Upper lobe of left lung (tissue), 6 donors: ENCODE measurements at regions not wholly inside any gene's neighbourhood (a gene's known extent, or its start where the extent isn't known, plus 50 kb on each side); places are given as distances from the start of the nearest gene placed in this dataset.
A peak's percentile ranks its signal among the peaks of the same experiment; 100 is the strongest.

Experiments
- ATAC-seq, 2 donors: fragments of 200-7000 bp; cut with Tn5 transposase; one replicate each; pipeline ENCODE4 v1.9.1; 2022; ENCODE audit warnings: mild to moderate bottlenecking in 2 of 2, moderate library complexity in 2 of 2; ENCODE audit not compliant: low FRiP score in 2 of 2
- DNase-seq, 2 donors: peaks; one replicate each; pipeline ENCODE4 v3.0.0-alpha.2; 2019 to 2020
- H3K27ac ChIP-seq, 4 donors: fragments of 200-600 bp; sonication (generic); one replicate each; pipeline ENCODE4 v1.5.1; 2016 to 2019
- H3K27me3 ChIP-seq, 4 donors: fragments of 200-600 bp; sonication (generic); one replicate each; pipeline ENCODE4 v1.5.1; 2017 to 2019
- H3K36me3 ChIP-seq, 4 donors: fragments of 200-600 bp; sonication (generic); one replicate each; pipeline ENCODE4 v1.5.1; 2016 to 2019
- H3K4me1 ChIP-seq, 4 donors: fragments of 200-600 bp; sonication (generic); one replicate each; pipeline ENCODE4 v1.5.1; 2018 to 2019
- H3K4me3 ChIP-seq, 4 donors: fragments of 200-600 bp; sonication (generic); one replicate each; pipeline ENCODE4 v1.5.1; 2017 to 2019; ENCODE audit warnings: mild to moderate bottlenecking in 2 of 4, moderate library complexity in 1 of 4
- H3K9me3 ChIP-seq, 4 donors: fragments of 200-600 bp; sonication (generic); one replicate each; pipeline ENCODE4 v1.5.1; 2018 to 2019
- CTCF ChIP-seq, 6 experiments: fragments of 450-650 bp in 4 of 6; fragments of 200-600 bp in 2 of 6; sonication (generic) in 2 of 6; IDR thresholded peaks; one replicate each; pipeline ENCODE4 v1.5.1; 2016 to 2019; ENCODE audit warnings: antibody characterized with exemption in 6 of 6
- EP300 ChIP-seq, 4 donors: sonication (generic); formaldehyde crosslinking; IDR thresholded peaks; one replicate each; pipeline ENCODE4 v1.5.1; 2017; ENCODE audit warnings: antibody characterized with exemption in 4 of 4, control low read depth in 2 of 4
- POLR2A ChIP-seq, 4 donors: fragments of 450-650 bp; IDR thresholded peaks; one replicate each; pipeline ENCODE4 v1.5.1; 2016 to 2017; ENCODE audit warnings: antibody characterized with exemption in 4 of 4, mild to moderate bottlenecking in 2 of 4
- POLR2AphosphoS5 ChIP-seq, 2 donors: sonication (generic); formaldehyde crosslinking; IDR thresholded peaks; one replicate each; pipeline ENCODE4 v1.5.1; 2017; ENCODE audit warnings: antibody characterized with exemption in 2 of 2
- WGBS, 2 donors: methylation state at CpG; one replicate each; pipeline ENCODE4 v1.1.5; 2017 to 2018; 5-methylcytosine and 5-hydroxymethylcytosine counted together
- donor health status: DM: no; HTN: no; CAD: no; lungs with moderate emphysema.
- donor health status: DM: no; HTN: yes; CAD: no; lungs with severe emphysema.

DNA sequence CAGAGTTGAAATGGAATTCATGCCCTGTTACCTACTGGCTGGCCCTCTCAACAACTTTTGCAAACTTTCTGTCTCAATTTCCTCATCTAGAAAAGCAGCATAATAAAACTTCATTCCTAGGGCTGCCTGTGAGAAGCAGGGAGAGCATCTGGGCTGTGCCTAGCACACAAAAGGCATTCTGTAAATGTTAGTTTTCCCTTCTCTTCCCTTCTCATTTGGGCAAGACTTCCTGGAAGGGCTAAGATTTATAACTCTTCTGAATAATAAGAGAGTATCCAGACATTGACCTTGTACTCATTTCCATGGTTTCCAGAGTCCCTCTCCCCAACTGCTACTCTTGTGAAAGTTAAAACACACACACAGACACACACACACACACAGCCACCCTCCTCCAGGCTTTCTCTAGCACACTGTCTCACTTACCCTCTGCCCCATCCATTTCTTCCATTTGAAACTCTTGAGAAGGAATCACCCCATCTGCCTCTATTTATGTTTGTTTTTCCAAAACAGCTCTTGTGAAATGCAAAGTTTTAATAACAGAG, 302.1 kb downstream of the SMAD2 start:
- Histone ChIP-seq H3K36me3 (no peaks in the 10 kb centered on the region), H3K4me1 (peaks cover 0 to 13% (median 6%) of the 10 kb centered on the region in 4 donors), H3K27ac (no peak overlapping the region), H3K27me3 (no peaks in the 10 kb centered on the region), H3K9me3 (no peaks in the 10 kb centered on the region), H3K4me3 (no peak overlapping the region)
- no peak for ATAC-seq
- DNase-seq = no peak
- TF ChIP-seq CTCF (IDR thresholded peaks at IDR 0.05) (no peak), EP300 (IDR thresholded peaks at IDR 0.05) (no peak), POLR2AphosphoS5 (IDR thresholded peaks at IDR 0.05) (no peak), POLR2A (IDR thresholded peaks at IDR 0.05) (no peak)

DNA sequence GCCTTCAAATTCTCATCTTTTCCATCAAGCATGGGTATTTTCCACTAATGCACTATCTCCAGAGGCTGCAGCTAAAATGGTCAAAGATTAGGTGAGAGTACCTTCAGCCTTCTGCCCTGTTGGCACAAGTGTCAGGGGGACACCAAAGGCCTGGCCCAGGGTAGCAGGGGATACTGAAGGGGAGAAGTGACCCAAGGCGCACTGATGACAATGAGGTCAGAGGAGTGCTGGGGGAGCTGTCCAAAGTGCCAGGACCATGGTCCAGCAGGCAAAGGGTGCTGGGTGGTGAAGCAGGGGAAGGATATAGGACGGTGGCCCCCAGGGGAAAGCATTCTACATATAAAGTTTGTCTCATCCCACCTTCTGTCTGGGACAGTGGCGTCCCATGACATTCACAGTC, 303.4 kb downstream of the SMAD2 start:
- 64 to 90% methylated on average over 3 of the region's 3 CpGs for WGBS, 2 donors
- Histone ChIP-seq H3K27me3 (no peaks in the 10 kb centered on the region), H3K4me1 (no peaks in the 10 kb centered on the region), H3K36me3 (no peaks in the 10 kb centered on the region), H3K9me3 (no peaks in the 10 kb centered on the region), H3K4me3 (no peak overlapping the region), H3K27ac (no peak overlapping the region)
- no peak for TF ChIP-seq POLR2A (IDR thresholded peaks at IDR 0.05)
- TF ChIP-seq EP300 (IDR thresholded peaks at IDR 0.05) = no peak
- TF ChIP-seq POLR2AphosphoS5 (IDR thresholded peaks at IDR 0.05) = no peak
- no peak for TF ChIP-seq CTCF (IDR thresholded peaks at IDR 0.05)
- no peak for DNase-seq
- peak in 1 of 2 donors; percentile 14 for ATAC-seq

GRCh38 chr18:47619771-47620448, 310.5 kb downstream of the SMAD2 start:
- no peaks in the 10 kb centered on the region for H3K36me3 ChIP-seq
- H3K4me1 ChIP-seq = no peaks in the 10 kb centered on the region
- no peak overlapping the region for H3K4me3 ChIP-seq
- H3K9me3 ChIP-seq = no peaks in the 10 kb centered on the region
- no peak for DNase-seq
- no peak overlapping the region for H3K27ac ChIP-seq
- H3K27me3 ChIP-seq = no peaks in the 10 kb centered on the region
- no peak for ATAC-seq
- TF ChIP-seq CTCF (IDR thresholded peaks at IDR 0.05) = no peak
- TF ChIP-seq EP300 (IDR thresholded peaks at IDR 0.05) = no peak
- TF ChIP-seq POLR2AphosphoS5 (IDR thresholded peaks at IDR 0.05) = no peak
- no peak for TF ChIP-seq POLR2A (IDR thresholded peaks at IDR 0.05)
- 93 to 100% methylated on average over 3 of the region's 3 CpGs for WGBS, 2 donors

GRCh38 chr18:47618758-47619157, 311.7 kb downstream of the SMAD2 start:
- Histone ChIP-seq H3K4me1 (no peaks in the 10 kb centered on the region), H3K36me3 (no peaks in the 10 kb centered on the region), H3K27ac (no peak overlapping the region), H3K27me3 (no peaks in the 10 kb centered on the region), H3K4me3 (no peak overlapping the region), H3K9me3 (no peaks in the 10 kb centered on the region)
- DNase-seq (no peak), ATAC-seq (no peak)
- WGBS, 2 donors = 80 to 88% methylated on average over 3 of the region's 3 CpGs
- TF ChIP-seq EP300 (IDR thresholded peaks at IDR 0.05) = no peak
- no peak for TF ChIP-seq POLR2AphosphoS5 (IDR thresholded peaks at IDR 0.05)
- no peak for TF ChIP-seq POLR2A (IDR thresholded peaks at IDR 0.05)
- TF ChIP-seq CTCF (IDR thresholded peaks at IDR 0.05) = no peak

- DNase-seq = no peak
- H3K4me3 ChIP-seq = no peak overlapping the region
- no peak for ATAC-seq
- no peaks in the 10 kb centered on the region for H3K4me1 ChIP-seq
- no peaks in the 10 kb centered on the region for H3K27me3 ChIP-seq
- no peak overlapping the region for H3K27ac ChIP-seq
- no peaks in the 10 kb centered on the region for H3K9me3 ChIP-seq
- H3K36me3 ChIP-seq = no peaks in the 10 kb centered on the region
- TF ChIP-seq POLR2A (IDR thresholded peaks at IDR 0.05) (no peak), POLR2AphosphoS5 (IDR thresholded peaks at IDR 0.05) (no peak)
- 65 to 84% methylated on average over 2 of the region's 2 CpGs for WGBS, 2 donors
These were observed 315.4 kb downstream of the SMAD2 start for GRCh38 chr18:47615043-47615442.
